ENCODE measurements at regions not wholly inside any gene's neighbourhood (a gene's known extent, or its start where the extent isn't known, plus 50 kb on each side); places are given as distances from the start of the nearest gene placed in this dataset.

DNA sequence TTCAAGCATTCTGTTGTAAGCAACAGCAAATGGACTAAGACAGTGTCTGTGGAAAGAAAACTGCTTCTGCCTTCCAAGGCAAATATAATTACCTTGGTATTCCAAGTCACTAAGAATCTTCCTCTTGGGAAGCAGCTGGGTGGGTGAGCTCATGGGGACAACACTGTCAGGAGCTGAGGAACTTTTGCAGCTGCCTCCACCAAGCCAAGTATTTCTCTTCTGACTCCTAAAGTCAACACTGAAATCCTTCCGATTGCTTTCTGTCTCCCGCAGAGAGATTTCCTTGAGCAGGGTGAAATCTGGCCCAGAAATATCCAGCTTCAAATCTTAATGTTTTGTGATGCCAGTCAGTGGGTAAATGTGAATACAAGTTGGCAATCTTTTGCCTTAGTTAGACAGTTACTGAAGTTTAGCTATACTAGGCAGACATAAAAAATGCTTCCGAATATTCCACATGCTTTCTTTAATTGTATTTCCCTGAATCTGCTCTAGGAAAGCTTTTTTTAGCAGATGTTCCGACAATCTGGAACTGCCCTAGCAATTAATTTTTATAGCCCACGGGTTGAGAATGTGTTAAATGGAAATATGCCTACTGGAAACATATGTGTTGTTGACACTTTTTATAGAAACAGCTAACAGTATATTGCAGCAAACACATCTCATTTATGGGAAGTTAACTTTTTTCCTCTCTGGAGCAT, 369.9 kb upstream of the DAB2 start:
- TF ChIP-seq, protein P1, sequence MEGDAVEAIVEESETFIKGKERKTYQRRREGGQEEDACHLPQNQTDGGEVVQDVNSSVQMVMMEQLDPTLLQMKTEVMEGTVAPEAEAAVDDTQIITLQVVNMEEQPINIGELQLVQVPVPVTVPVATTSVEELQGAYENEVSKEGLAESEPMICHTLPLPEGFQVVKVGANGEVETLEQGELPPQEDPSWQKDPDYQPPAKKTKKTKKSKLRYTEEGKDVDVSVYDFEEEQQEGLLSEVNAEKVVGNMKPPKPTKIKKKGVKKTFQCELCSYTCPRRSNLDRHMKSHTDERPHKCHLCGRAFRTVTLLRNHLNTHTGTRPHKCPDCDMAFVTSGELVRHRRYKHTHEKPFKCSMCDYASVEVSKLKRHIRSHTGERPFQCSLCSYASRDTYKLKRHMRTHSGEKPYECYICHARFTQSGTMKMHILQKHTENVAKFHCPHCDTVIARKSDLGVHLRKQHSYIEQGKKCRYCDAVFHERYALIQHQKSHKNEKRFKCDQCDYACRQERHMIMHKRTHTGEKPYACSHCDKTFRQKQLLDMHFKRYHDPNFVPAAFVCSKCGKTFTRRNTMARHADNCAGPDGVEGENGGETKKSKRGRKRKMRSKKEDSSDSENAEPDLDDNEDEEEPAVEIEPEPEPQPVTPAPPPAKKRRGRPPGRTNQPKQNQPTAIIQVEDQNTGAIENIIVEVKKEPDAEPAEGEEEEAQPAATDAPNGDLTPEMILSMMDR (conservative IDR thresholded peaks at IDR 0.05 in 1 of 2, IDR thresholded peaks at IDR 0.05 in 1 of 2; ENCODE audit: low read depth in 1 of 2, low read length in 2 of 2): no peak
- no peak for TF ChIP-seq EZH2 (IDR thresholded peaks at IDR 0.05; ENCODE audit: low read length, missing control alignments)

Measured in fibroblast of lung (primary cell).